Neural progenitor cell (in vitro differentiated cells): ENCODE measurements at regions not wholly inside any gene's neighbourhood (a gene's known extent, or its start where the extent isn't known, plus 50 kb on each side); places are given as distances from the start of the nearest gene placed in this dataset.

Experiments
- DNase-seq: peaks from one replicate; pipeline ENCODE4 v3.0.0-alpha.2; 2016; ENCODE audit warnings: low spot score
- H2AFZ ChIP-seq: fragments of 200-600 bp; sonication (generic); replicated peaks from 2 replicates; pipeline ENCODE4 v1.6.1; 2016; ENCODE audit warnings: antibody characterized with exemption
- H3F3A ChIP-seq: fragments of 200-600 bp; sonication (generic); 2 replicates; pipeline ENCODE4 v1.6.1; 2016; ENCODE audit warnings: antibody characterized with exemption, low read depth
- H3K27ac ChIP-seq: fragments of 200-600 bp; sonication (generic); 2 replicates; pipeline ENCODE4 v1.5.1; 2016; ENCODE audit warnings: mild to moderate bottlenecking
- H3K27me3 ChIP-seq: fragments of 200-600 bp; sonication (generic); 2 replicates; pipeline ENCODE4 v1.6.1; 2016; ENCODE audit warnings: mild to moderate bottlenecking, moderate library complexity
- H3K36me3 ChIP-seq: fragments of 200-600 bp; sonication (generic); 2 replicates; pipeline ENCODE4 v1.5.1; 2016
- H3K4me1 ChIP-seq: fragments of 200-600 bp; sonication (generic); 2 replicates; pipeline ENCODE4 v1.6.1; 2016; ENCODE audit warnings: mixed run types
- H3K4me2 ChIP-seq: fragments of 200-600 bp; sonication (generic); 2 replicates; pipeline ENCODE4 v1.6.1; 2016
- H3K4me3 ChIP-seq: fragments of 200-600 bp; sonication (generic); 2 replicates; pipeline ENCODE4 v1.5.1; 2016
- H3K79me2 ChIP-seq: fragments of 200-600 bp; sonication (generic); 2 replicates; pipeline ENCODE4 v1.6.1; 2016; ENCODE audit warnings: low read depth
- H3K9ac ChIP-seq: fragments of 200-600 bp; sonication (generic); 2 replicates; pipeline ENCODE4 v1.6.1; 2016
- H3K9me3 ChIP-seq: fragments of 200-600 bp; sonication (generic); 2 replicates; pipeline ENCODE4 v1.5.1; 2016; ENCODE audit warnings: low read depth
- H4K20me1 ChIP-seq: fragments of 200-600 bp; sonication (generic); 2 replicates; pipeline ENCODE4 v1.6.1; 2016; ENCODE audit warnings: low read depth
- H3K27ac Mint-ChIP-seq: 3 replicates; pipeline ENCODE4 v1.8.0; 2021; ENCODE audit warnings: mixed read lengths
- H3K27me3 Mint-ChIP-seq: 2 replicates; pipeline ENCODE4 v1.8.0; 2022; ENCODE audit warnings: low read depth, mild to moderate bottlenecking, inconsistent platforms, moderate library complexity, mixed read lengths; ENCODE audit not compliant: insufficient read depth
- H3K36me3 Mint-ChIP-seq: 3 replicates; pipeline ENCODE4 v1.8.0; 2021; ENCODE audit warnings: mixed read lengths
- H3K4me1 Mint-ChIP-seq: 3 replicates; pipeline ENCODE4 v1.8.0; 2021; ENCODE audit warnings: mixed read lengths
- H3K4me3 Mint-ChIP-seq: 3 replicates; pipeline ENCODE4 v1.8.0; 2021; ENCODE audit warnings: mild to moderate bottlenecking, moderate library complexity, mixed read lengths
- H3K9me3 Mint-ChIP-seq: 3 replicates; pipeline ENCODE4 v1.8.0; 2020; ENCODE audit warnings: mixed read lengths
- EZH2 ChIP-seq: fragments of 200-600 bp; sonication (generic); IDR thresholded peaks from 2 replicates; pipeline ENCODE4 v1.6.1; 2017; ENCODE audit warnings: antibody characterized with exemption, mild to moderate bottlenecking, moderate library complexity
- EZH2phosphoT487 ChIP-seq: fragments of 200-600 bp; sonication (generic); IDR thresholded peaks from 2 replicates; pipeline ENCODE4 v1.6.1; 2017; ENCODE audit warnings: antibody characterized with exemption
- TF ChIP-seq, protein P1 (sequence below): fragments of 200-600 bp; sonication (generic); IDR thresholded peaks from 2 replicates; pipeline ENCODE4 v1.5.1; 2017; ENCODE audit warnings: antibody characterized with exemption, mild to moderate bottlenecking

DNA sequence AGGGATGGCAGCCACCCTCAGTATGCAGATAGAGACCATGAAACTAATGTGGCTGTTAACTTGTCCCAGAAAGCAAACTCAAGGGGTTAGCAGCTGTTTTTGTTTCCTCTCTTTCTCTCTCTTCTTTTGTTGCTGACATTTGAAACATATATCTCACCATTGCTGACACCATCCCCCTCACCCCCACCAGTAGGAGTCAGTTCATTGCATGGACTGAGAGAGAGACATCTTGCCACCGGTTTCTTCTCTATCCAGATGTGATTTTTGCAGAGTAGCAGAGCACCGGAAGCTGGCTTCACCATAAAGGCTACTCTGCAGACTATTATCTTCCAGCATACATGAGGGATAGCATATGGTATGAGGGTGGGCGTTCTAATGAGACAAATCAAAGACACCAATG lies 177.1 kb upstream of the FRG1 start:
- no peaks in the 10 kb centered on the region for H3K4me1 ChIP-seq
- no peak overlapping the region for H3K27ac ChIP-seq
- Mint-ChIP-seq H3K4me1 (no peaks in the 10 kb centered on the region), H3K27ac (no peak overlapping the region), H3K27me3 (peaks cover 4% of the 10 kb centered on the region), H3K36me3 (no peaks in the 10 kb centered on the region), H3K4me3 (no peak overlapping the region), H3K9me3 (peaks cover 9% of the 10 kb centered on the region)
- H3K9me3 ChIP-seq: no peaks in the 10 kb centered on the region
- H3K4me3 ChIP-seq: no peak overlapping the region
- no peaks in the 10 kb centered on the region for H3K79me2 ChIP-seq
- H3K9ac ChIP-seq: no peak overlapping the region
- no peaks in the 10 kb centered on the region for H3F3A ChIP-seq
- no peaks in the 10 kb centered on the region for H3K36me3 ChIP-seq
- H3K27me3 ChIP-seq: no peaks in the 10 kb centered on the region
- no peak for DNase-seq
- H2AFZ ChIP-seq: no peak overlapping the region
- H3K4me2 ChIP-seq: no peak overlapping the region
- no peaks in the 10 kb centered on the region for H4K20me1 ChIP-seq
- TF ChIP-seq, protein P1, sequence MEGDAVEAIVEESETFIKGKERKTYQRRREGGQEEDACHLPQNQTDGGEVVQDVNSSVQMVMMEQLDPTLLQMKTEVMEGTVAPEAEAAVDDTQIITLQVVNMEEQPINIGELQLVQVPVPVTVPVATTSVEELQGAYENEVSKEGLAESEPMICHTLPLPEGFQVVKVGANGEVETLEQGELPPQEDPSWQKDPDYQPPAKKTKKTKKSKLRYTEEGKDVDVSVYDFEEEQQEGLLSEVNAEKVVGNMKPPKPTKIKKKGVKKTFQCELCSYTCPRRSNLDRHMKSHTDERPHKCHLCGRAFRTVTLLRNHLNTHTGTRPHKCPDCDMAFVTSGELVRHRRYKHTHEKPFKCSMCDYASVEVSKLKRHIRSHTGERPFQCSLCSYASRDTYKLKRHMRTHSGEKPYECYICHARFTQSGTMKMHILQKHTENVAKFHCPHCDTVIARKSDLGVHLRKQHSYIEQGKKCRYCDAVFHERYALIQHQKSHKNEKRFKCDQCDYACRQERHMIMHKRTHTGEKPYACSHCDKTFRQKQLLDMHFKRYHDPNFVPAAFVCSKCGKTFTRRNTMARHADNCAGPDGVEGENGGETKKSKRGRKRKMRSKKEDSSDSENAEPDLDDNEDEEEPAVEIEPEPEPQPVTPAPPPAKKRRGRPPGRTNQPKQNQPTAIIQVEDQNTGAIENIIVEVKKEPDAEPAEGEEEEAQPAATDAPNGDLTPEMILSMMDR: no peak
- TF ChIP-seq EZH2: no peak
- no peak for TF ChIP-seq EZH2phosphoT487

DNA sequence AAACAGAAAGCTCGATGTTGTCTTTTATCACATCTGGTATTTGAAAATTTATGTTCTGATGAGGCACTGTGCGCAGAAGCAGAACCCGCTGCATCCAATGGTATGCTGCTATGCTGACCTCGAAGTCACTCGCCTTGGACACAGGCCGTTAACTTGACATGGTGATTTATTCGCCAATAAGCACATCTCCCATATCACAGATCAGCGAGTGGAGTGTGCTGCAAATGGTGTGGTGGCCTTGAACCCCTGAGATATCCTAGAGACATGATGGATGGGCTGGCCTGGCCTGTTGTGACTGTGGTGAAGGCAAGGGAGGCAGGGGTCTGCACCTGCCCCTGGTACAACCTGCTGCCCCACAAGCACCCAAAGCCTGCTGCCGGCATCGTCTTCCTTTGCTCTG lies 175.4 kb upstream of the FRG1 start:
- no peaks in the 10 kb centered on the region for H3K27me3 Mint-ChIP-seq
- H3F3A ChIP-seq: no peaks in the 10 kb centered on the region
- H3K27me3 ChIP-seq: no peaks in the 10 kb centered on the region
- no peaks in the 10 kb centered on the region for H3K36me3 Mint-ChIP-seq
- H3K4me1 ChIP-seq: no peaks in the 10 kb centered on the region
- H3K4me3 ChIP-seq: no peak overlapping the region
- no peaks in the 10 kb centered on the region for H3K79me2 ChIP-seq
- TF ChIP-seq, protein P1: no peak
- no peak for TF ChIP-seq EZH2phosphoT487
- no peak for TF ChIP-seq EZH2
- H3K27ac Mint-ChIP-seq: no peak overlapping the region
- H3K36me3 ChIP-seq: no peaks in the 10 kb centered on the region
- H3K9me3 ChIP-seq: no peaks in the 10 kb centered on the region
- H3K4me3 Mint-ChIP-seq: no peak overlapping the region
- H2AFZ ChIP-seq: no peak overlapping the region
- H3K4me2 ChIP-seq: no peak overlapping the region
- H3K9ac ChIP-seq: no peak overlapping the region
- peaks cover 9% of the 10 kb centered on the region for H3K9me3 Mint-ChIP-seq
- H3K4me1 Mint-ChIP-seq: no peaks in the 10 kb centered on the region
- DNase-seq: no peak
- H4K20me1 ChIP-seq: no peaks in the 10 kb centered on the region
- H3K27ac ChIP-seq: no peak overlapping the region

DNA sequence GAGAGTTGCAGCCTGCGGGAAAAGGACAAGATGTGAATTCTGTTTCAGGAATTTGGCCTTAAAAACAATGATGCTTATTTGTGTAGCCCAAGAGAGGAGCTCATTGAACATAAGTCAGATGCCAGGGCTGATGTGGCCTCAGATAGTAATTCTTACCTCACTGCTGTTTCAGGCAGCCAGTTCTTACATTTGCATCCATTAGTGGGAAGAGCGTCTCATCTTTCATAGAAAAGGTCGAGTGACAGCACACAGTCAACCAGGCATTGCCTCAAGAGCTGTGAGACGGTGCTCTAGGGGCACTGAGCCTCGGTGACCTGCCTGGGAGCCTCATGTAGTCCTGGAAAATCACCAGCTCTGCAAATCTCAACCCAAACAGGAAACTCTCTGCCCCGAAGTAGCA lies 174.9 kb upstream of the FRG1 start:
- H3K27ac ChIP-seq: no peak overlapping the region
- Mint-ChIP-seq H3K27me3 (no peaks in the 10 kb centered on the region), H3K9me3 (peaks cover 10% of the 10 kb centered on the region), H3K36me3 (no peaks in the 10 kb centered on the region), H3K4me1 (no peaks in the 10 kb centered on the region), H3K4me3 (no peak overlapping the region), H3K27ac (no peak overlapping the region)
- no peaks in the 10 kb centered on the region for H4K20me1 ChIP-seq
- H3K9ac ChIP-seq: no peak overlapping the region
- H2AFZ ChIP-seq: no peak overlapping the region
- no peaks in the 10 kb centered on the region for H3K9me3 ChIP-seq
- no peak for DNase-seq
- no peaks in the 10 kb centered on the region for H3K27me3 ChIP-seq
- H3K79me2 ChIP-seq: no peaks in the 10 kb centered on the region
- H3K4me3 ChIP-seq: no peak overlapping the region
- TF ChIP-seq EZH2 (no peak), EZH2phosphoT487 (no peak)
- TF ChIP-seq, protein P1: no peak
- H3K36me3 ChIP-seq: no peaks in the 10 kb centered on the region
- H3K4me1 ChIP-seq: no peaks in the 10 kb centered on the region
- H3K4me2 ChIP-seq: no peak overlapping the region
- H3F3A ChIP-seq: no peaks in the 10 kb centered on the region

DNA sequence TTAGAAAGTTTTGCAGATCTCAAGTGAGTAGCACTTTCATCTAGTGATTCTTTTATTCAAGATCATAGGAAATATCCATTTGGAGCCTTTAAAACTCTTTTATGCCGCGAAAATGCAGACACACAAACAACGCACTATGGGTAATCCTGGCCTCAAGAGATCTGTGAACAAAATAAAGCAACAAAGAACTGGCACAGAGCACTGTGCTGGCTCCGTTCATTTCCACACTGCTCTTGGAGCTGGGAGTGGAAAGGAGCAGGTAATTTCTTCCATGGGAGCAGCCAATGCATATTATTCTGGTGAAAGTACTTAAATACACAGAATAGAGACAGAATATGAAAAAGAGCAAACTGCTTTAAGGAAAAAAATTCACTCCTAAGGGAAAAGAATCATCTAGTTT lies 172.7 kb upstream of the FRG1 start:
- no peaks in the 10 kb centered on the region for H3K79me2 ChIP-seq
- H3K36me3 Mint-ChIP-seq: no peaks in the 10 kb centered on the region
- H3K27ac Mint-ChIP-seq: no peak overlapping the region
- no peaks in the 10 kb centered on the region for H3K4me1 ChIP-seq
- H3K27ac ChIP-seq: no peak overlapping the region
- no peaks in the 10 kb centered on the region for H3K27me3 ChIP-seq
- no peak overlapping the region for H3K4me3 ChIP-seq
- no peak overlapping the region for H3K4me3 Mint-ChIP-seq
- H3K4me1 Mint-ChIP-seq: no peaks in the 10 kb centered on the region
- H3K9me3 ChIP-seq: no peaks in the 10 kb centered on the region
- no peak for DNase-seq
- H3K27me3 Mint-ChIP-seq: no peaks in the 10 kb centered on the region
- H2AFZ ChIP-seq: no peak overlapping the region
- TF ChIP-seq EZH2 (no peak), EZH2phosphoT487 (no peak)
- TF ChIP-seq, protein P1: no peak
- H3K9me3 Mint-ChIP-seq: peaks cover 6% of the 10 kb centered on the region
- H3K36me3 ChIP-seq: no peaks in the 10 kb centered on the region
- H3K9ac ChIP-seq: no peak overlapping the region
- no peaks in the 10 kb centered on the region for H4K20me1 ChIP-seq
- no peaks in the 10 kb centered on the region for H3F3A ChIP-seq
- no peak overlapping the region for H3K4me2 ChIP-seq
